A172 (cell line): ENCODE measurements at regions not wholly inside any gene's neighbourhood (a gene's known extent, or its start where the extent isn't known, plus 50 kb on each side); places are given as distances from the start of the nearest gene placed in this dataset.
"Not testable (repeated sequence)": the region's sequence is repeated elsewhere in the genome, so short reads cannot be mapped to it uniquely, and the experiment has no call there.

Experiments used
- DNase-seq: peaks from one replicate; pipeline ENCODE4 v3.0.0-alpha.2; 2015; ENCODE audit warnings: low spot score

GRCh38 chr6:6946206-6947155, 161.3 kb upstream of the RREB1 start:
- DNase-seq, result no peak

- DNase-seq, result no peak
Measured at GRCh38 chr6:6950373-6951145, 157.2 kb upstream of the RREB1 start.

GRCh38 chr6:6951355-6951754, 156.4 kb upstream of the RREB1 start:
- no peak for DNase-seq

GRCh38 chr6:6952484-6952883, 155.3 kb upstream of the RREB1 start:
- no peak for DNase-seq

GRCh38 chr6:6952927-6953326, 154.8 kb upstream of the RREB1 start:
- not testable (repeated sequence) for DNase-seq

GRCh38 chr6:6960571-6961251, 147.1 kb upstream of the RREB1 start:
- DNase-seq, result no peak

- DNase-seq, result no peak
Measured at GRCh38 chr6:6962086-6962485, 145.7 kb upstream of the RREB1 start.

GRCh38 chr6:6962699-6963098, 145.1 kb upstream of the RREB1 start:
- DNase-seq, result no peak

- DNase-seq, result not testable (repeated sequence)
Measured at GRCh38 chr6:6963390-6963789, 144.4 kb upstream of the RREB1 start.

- no peak for DNase-seq
Measured at GRCh38 chr6:6964675-6965074, 143.1 kb upstream of the RREB1 start.

GRCh38 chr6:6966127-6966526, 141.6 kb upstream of the RREB1 start:
- no peak for DNase-seq

GRCh38 chr6:6966569-6966968, 141.2 kb upstream of the RREB1 start:
- DNase-seq, result no peak

GRCh38 chr6:6968357-6968730, 139.4 kb upstream of the RREB1 start:
- DNase-seq, result no peak

GRCh38 chr6:6968731-6969552, 138.8 kb upstream of the RREB1 start:
- no peak for DNase-seq

GRCh38 chr6:6969761-6970223, 138.0 kb upstream of the RREB1 start:
- DNase-seq, result peak; percentile 4

GRCh38 chr6:6970851-6971250, 136.9 kb upstream of the RREB1 start:
- DNase-seq, result no peak

- no peak for DNase-seq
Measured at GRCh38 chr6:6971369-6971768, 136.4 kb upstream of the RREB1 start.

GRCh38 chr6:6972456-6972855, 135.3 kb upstream of the RREB1 start:
- peak; percentile 46 for DNase-seq

- no peak for DNase-seq
Measured at GRCh38 chr6:6973721-6974120, 134.0 kb upstream of the RREB1 start.

- DNase-seq, result no peak
Measured at GRCh38 chr6:6975459-6976111, 132.2 kb upstream of the RREB1 start.

GRCh38 chr6:6976193-6976592, 131.6 kb upstream of the RREB1 start:
- no peak for DNase-seq
